ENCODE measurements at regions not wholly inside any gene's neighbourhood (a gene's known extent, or its start where the extent isn't known, plus 50 kb on each side); places are given as distances from the start of the nearest gene placed in this dataset.

DNA sequence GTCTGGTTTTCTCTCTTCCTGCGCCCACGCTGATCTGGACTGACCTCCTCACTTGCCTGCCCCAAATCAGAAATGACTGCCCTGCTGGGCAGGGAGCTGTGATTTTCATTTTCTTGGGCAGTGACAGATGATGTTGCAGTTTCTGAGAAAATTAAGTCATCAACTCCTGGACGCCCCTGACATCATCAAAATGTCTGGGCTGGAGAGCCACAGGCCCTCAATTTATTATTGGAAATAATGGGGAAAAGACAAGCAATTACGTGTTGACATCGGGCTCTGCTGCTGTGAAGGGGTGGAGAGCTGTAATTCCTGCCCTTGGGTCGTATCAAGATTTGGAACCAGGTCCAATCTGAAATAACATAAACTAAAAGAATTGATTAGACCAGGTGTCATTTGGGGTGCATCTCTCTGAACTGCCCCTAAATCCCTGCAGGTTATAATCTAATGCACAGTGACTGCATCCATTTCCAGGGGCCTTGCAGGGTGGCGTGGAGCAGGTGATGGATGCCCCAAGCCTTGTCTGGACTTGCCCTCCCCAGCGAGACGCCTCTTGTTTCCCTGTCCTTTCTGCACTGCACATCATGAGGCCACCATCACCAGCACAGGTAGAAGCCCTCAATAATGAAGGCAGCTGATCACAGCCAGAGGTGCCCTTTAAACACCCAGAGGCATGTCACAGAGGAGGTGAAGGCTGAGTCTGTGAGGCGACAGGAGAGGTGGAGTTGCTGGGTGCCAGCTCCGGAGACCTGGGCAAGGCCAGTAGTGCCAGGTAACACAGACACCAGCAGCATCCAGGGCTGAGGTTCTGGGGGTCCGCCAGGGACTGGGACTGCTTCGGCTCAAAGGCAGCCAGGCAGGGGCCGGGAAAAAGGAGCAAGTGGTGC, 98.7 kb downstream of the HTR5A start:
- H3K27me3 ChIP-seq (replicated peaks; ENCODE audit: control insufficient read depth, insufficient read depth, low read length) = no peaks in the 10 kb centered on the region; the same call in 1 of the 2 replicates
- no peaks in the 10 kb centered on the region for H3K36me3 ChIP-seq (ENCODE audit: control insufficient read depth, insufficient read depth, low read length)
- no peak overlapping the region for H3K4me3 ChIP-seq (replicated peaks; ENCODE audit: low read depth, low read length)
- DNase-seq (ENCODE audit: extremely low read depth, insufficient read length) = no peak
- TF ChIP-seq CTCF (IDR thresholded peaks at IDR 0.05; ENCODE audit: insufficient read depth, low read length, poor library complexity, severe bottlenecking) = no peak

DNA sequence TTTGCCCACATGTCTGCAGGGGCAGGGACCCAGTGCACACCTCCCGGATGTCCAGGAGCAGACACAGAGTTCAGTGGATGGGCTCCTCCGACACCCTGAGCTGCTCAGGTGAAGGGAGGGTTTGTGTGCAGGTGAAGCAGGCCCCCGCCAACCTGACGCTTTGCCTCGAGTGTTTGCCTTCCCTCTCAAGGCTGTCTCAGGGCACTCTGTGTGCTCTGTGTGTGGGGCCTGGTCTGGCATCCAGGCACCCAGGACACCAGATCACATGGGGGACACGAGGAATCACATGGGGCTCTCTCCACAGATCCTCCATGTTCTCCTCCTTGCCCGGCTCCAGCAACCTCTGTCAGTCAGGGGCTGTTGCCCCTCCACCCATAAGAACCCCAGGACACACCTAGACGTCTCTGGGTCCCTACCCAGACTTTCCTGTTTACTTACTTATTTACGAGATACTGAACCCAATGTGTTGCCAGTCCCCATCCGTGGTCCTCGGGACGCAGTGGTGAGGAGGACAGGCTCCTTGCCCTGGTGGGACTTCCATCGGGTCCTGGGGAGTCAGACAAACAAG, 99.5 kb downstream of the HTR5A start:
- no peak overlapping the region for H3K4me3 ChIP-seq (replicated peaks; ENCODE audit: low read depth, low read length)
- no peaks in the 10 kb centered on the region; the same call in 1 of the 2 replicates for H3K27me3 ChIP-seq (replicated peaks; ENCODE audit: control insufficient read depth, insufficient read depth, low read length)
- no peaks in the 10 kb centered on the region for H3K36me3 ChIP-seq (ENCODE audit: control insufficient read depth, insufficient read depth, low read length)
- no peak for TF ChIP-seq CTCF (IDR thresholded peaks at IDR 0.05; ENCODE audit: insufficient read depth, low read length, poor library complexity, severe bottlenecking)
- no peak for DNase-seq (ENCODE audit: extremely low read depth, insufficient read length)

DNA sequence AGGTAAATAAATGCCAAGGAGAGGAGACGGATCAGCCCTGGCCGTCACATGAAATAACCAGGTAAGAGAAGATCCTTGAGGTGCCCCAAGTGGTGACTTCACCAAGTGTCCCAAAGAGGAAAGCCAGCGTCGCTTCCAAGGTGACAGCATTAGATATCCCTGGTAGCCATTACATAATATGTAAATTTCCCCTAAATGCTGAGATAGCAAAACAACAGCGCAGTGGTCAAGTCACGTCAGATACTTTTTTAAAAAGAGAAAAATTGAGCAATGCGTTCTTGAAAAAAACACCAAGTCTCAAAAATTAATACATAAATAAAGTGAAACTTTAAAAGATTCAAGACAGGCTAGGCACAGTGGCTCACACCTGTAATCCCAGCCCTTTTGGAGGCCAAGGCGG, 100.2 kb downstream of the HTR5A start:
- no peak for DNase-seq (ENCODE audit: extremely low read depth, insufficient read length)
- Histone ChIP-seq H3K4me3 (replicated peaks; ENCODE audit: low read depth, low read length) (no peak overlapping the region), H3K27me3 (replicated peaks; ENCODE audit: control insufficient read depth, insufficient read depth, low read length) (no peaks in the 10 kb centered on the region; the same call in 1 of the 2 replicates), H3K36me3 (ENCODE audit: control insufficient read depth, insufficient read depth, low read length) (no peaks in the 10 kb centered on the region)
- no peak for TF ChIP-seq CTCF (IDR thresholded peaks at IDR 0.05; ENCODE audit: insufficient read depth, low read length, poor library complexity, severe bottlenecking)

- TF ChIP-seq CTCF (IDR thresholded peaks at IDR 0.05; ENCODE audit: insufficient read depth, low read length, poor library complexity, severe bottlenecking) = no peak
- no peak for DNase-seq (ENCODE audit: extremely low read depth, insufficient read length)
- no peak overlapping the region for H3K4me3 ChIP-seq (replicated peaks; ENCODE audit: low read depth, low read length)
Observed at GRCh38 chr7:155172141-155172540, 102.0 kb downstream of the HTR5A start.

GRCh38 chr7:155173905-155174304, 103.8 kb downstream of the HTR5A start:
- Histone ChIP-seq H3K27me3 (replicated peaks; ENCODE audit: control insufficient read depth, insufficient read depth, low read length) (no peaks in the 10 kb centered on the region; the same call in none of the 2 replicates), H3K36me3 (ENCODE audit: control insufficient read depth, insufficient read depth, low read length) (no peaks in the 10 kb centered on the region), H3K4me3 (replicated peaks; ENCODE audit: low read depth, low read length) (no peak overlapping the region)
- TF ChIP-seq CTCF (IDR thresholded peaks at IDR 0.05; ENCODE audit: insufficient read depth, low read length, poor library complexity, severe bottlenecking) = no peak
- no peak for DNase-seq (ENCODE audit: extremely low read depth, insufficient read length)

More at GRCh38 chr7:155172141-155172540, 102.0 kb downstream of the HTR5A start:
- H3K36me3 ChIP-seq (ENCODE audit: control insufficient read depth, insufficient read depth, low read length) = no peaks in the 10 kb centered on the region
- no peaks in the 10 kb centered on the region; the same call in none of the 2 replicates for H3K27me3 ChIP-seq (replicated peaks; ENCODE audit: control insufficient read depth, insufficient read depth, low read length)

All from GM06990 (cell line).